Lung (tissue), 11 donors: ENCODE measurements at regions not wholly inside any gene's neighbourhood (a gene's known extent, or its start where the extent isn't known, plus 50 kb on each side); places are given as distances from the start of the nearest gene placed in this dataset.

ENCODE experiments used
- ATAC-seq: fragments of 200-7000 bp; cut with Tn5 transposase; one replicate; pipeline ENCODE4 v1.9.1; 2020; ENCODE audit warnings: moderate number of reproducible peaks; ENCODE audit not compliant: insufficient read depth, low FRiP score
- DNase-seq, 3 donors: peaks; one replicate each; pipeline ENCODE4 v3.0.0-alpha.2; 2013 to 2017
- H3K27ac ChIP-seq, 2 donors: one replicate each; pipeline ENCODE4 v1.5.1; 2013; ENCODE audit warnings: mild to moderate bottlenecking in 2 of 2, moderate library complexity in 2 of 2, control low read depth in 1 of 2, inconsistent platforms in 1 of 2, low read depth in 1 of 2, low read length in 1 of 2
- H3K27me3 ChIP-seq, 3 donors: one replicate each; pipeline ENCODE4 v1.5.1; 2013; ENCODE audit warnings: low read length in 2 of 3; ENCODE audit not compliant: control insufficient read depth in 3 of 3, insufficient read depth in 3 of 3
- H3K36me3 ChIP-seq, 4 donors: one replicate each; pipeline ENCODE4 v1.5.1; 2013; ENCODE audit warnings: low read length in 4 of 4, mild to moderate bottlenecking in 1 of 4, moderate library complexity in 1 of 4; ENCODE audit not compliant: control insufficient read depth in 4 of 4, insufficient read depth in 4 of 4
- H3K4me1 ChIP-seq, 5 donors: one replicate each; pipeline ENCODE4 v1.5.1; 2013; ENCODE audit warnings: low read length in 5 of 5, mild to moderate bottlenecking in 2 of 5, moderate library complexity in 1 of 5; ENCODE audit not compliant: control insufficient read depth in 5 of 5, insufficient read depth in 5 of 5
- H3K4me3 ChIP-seq: one replicate; pipeline ENCODE4 v1.5.1; 2013; ENCODE audit warnings: mild to moderate bottlenecking, control low read depth, moderate library complexity
- H3K9ac ChIP-seq, 2 donors: one replicate each; pipeline ENCODE4 v1.5.1; 2013; ENCODE audit warnings: low read length in 2 of 2, control low read depth in 1 of 2; ENCODE audit not compliant: insufficient read depth in 1 of 2
- H3K9me3 ChIP-seq, 4 donors: one replicate each; pipeline ENCODE4 v1.5.1; 2013; ENCODE audit warnings: low read length in 3 of 4, mild to moderate bottlenecking in 1 of 4, moderate library complexity in 1 of 4; ENCODE audit not compliant: control insufficient read depth in 4 of 4, insufficient read depth in 3 of 4
- CTCF ChIP-seq: IDR thresholded peaks from 2 replicates; pipeline ENCODE4 v1.5.1; 2012; ENCODE audit warnings: mild to moderate bottlenecking; ENCODE audit errors: control extremely low read depth, extremely low read depth
- WGBS, 2 donors: extraction: QIAGEN DNeasy Blood & Tissue Kit; methylation state at CpG; one replicate each; pipeline ENCODE4 v1.1.7; 2013; 5-methylcytosine and 5-hydroxymethylcytosine counted together
- donor health status: control.
- donor health status: control.
- donor health status: Bipolar disorder and iron deficiency.
- donor health status: healthy.
- donor health status: DM: yes; HTN: yes; CAD: no.

DNA sequence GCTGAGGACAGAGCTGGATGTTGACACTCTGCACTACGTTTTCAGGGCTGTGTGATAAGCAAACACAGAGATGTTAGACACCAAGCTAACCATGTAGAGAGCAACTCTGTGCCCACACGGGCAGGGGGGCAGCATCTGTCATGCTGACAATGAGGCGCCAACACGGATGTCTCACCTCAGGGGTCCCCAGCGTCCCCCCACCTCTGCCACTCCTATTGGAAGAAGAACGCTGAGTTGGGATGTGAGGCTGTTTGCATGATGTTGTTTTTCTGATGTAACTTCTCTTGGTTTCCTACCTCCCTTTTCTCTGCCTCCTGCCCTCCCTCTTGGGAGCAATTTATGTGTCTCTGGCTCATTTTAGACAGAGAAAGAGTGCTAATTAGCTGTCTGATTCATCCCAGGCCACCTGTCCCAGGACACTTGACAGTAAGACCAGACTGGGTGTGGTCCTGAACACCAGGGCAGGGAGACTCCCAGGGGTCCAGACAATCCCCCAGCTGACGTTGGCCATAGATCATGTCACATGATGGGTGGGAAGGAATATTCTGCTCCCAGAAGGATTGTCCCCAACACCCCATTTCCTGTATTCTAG lies 89.2 kb upstream of the NCAM1 start:
- H3K27ac ChIP-seq: no peak overlapping the region
- H3K4me3 ChIP-seq: no peak overlapping the region
- no peaks in the 10 kb centered on the region for H3K9me3 ChIP-seq
- no peaks in the 10 kb centered on the region for H3K4me1 ChIP-seq
- TF ChIP-seq CTCF: no peak
- WGBS, 2 donors: 58 to 74% methylated on average over 7 of the region's 7 CpGs
- H3K9ac ChIP-seq: no peak overlapping the region
- ATAC-seq: no peak
- DNase-seq: no peak
- H3K27me3 ChIP-seq: peaks cover 0 to 2% (median 0%) of the 10 kb centered on the region in 3 donors
- no peaks in the 10 kb centered on the region for H3K36me3 ChIP-seq

- no peak for ATAC-seq
- Histone ChIP-seq H3K4me3 (no peak overlapping the region), H3K27me3 (peaks cover 0 to 2% (median 0%) of the 10 kb centered on the region in 3 donors), H3K4me1 (no peaks in the 10 kb centered on the region), H3K9me3 (no peaks in the 10 kb centered on the region), H3K9ac (no peak overlapping the region), H3K27ac (no peak overlapping the region), H3K36me3 (no peaks in the 10 kb centered on the region)
- WGBS, 2 donors: 60% methylated on average over 3 of the region's 3 CpGs
- no peak for DNase-seq
- no peak for TF ChIP-seq CTCF
These were observed 86.2 kb upstream of the NCAM1 start for GRCh38 chr11:112874980-112875379.

GRCh38 chr11:112877581-112877980 lies 83.6 kb upstream of the NCAM1 start:
- TF ChIP-seq CTCF: no peak
- Histone ChIP-seq H3K4me1 (peaks cover 0 to 2% (median 0%) of the 10 kb centered on the region in 5 donors), H3K36me3 (no peaks in the 10 kb centered on the region), H3K27me3 (no peaks in the 10 kb centered on the region), H3K9ac (no peak overlapping the region), H3K27ac (no peak overlapping the region), H3K4me3 (no peak overlapping the region), H3K9me3 (peaks cover 0 to 3% (median 0%) of the 10 kb centered on the region in 4 donors)
- no peak for ATAC-seq
- DNase-seq: no peak
- WGBS, 2 donors: 53 to 77% methylated on average over 11 of the region's 11 CpGs
